ENCODE measurements at regions not wholly inside any gene's neighbourhood (a gene's known extent, or its start where the extent isn't known, plus 50 kb on each side); places are given as distances from the start of the nearest gene placed in this dataset.

- intact Hi-C loops (cut with DNase I), result no loop called here
- Histone ChIP-seq H3K4me1 (no peaks in the 10 kb centered on the region), H3K4me3 (no peak overlapping the region), H3K27me3 (no peaks in the 10 kb centered on the region), H3K9me3 (no peaks in the 10 kb centered on the region), H3K36me3 (no peaks in the 10 kb centered on the region), H3K27ac (no peak overlapping the region)
- no peak for DNase-seq (ENCODE audit: extremely low spot score in 2 of 2)
- TF ChIP-seq POLR2AphosphoS5 (IDR thresholded peaks at IDR 0.05; ENCODE audit: insufficient read depth in 1 of 2, low read depth in 1 of 2), result no peak
- no peak for TF ChIP-seq POLR2A (IDR thresholded peaks at IDR 0.05)
- TF ChIP-seq, protein P1, sequence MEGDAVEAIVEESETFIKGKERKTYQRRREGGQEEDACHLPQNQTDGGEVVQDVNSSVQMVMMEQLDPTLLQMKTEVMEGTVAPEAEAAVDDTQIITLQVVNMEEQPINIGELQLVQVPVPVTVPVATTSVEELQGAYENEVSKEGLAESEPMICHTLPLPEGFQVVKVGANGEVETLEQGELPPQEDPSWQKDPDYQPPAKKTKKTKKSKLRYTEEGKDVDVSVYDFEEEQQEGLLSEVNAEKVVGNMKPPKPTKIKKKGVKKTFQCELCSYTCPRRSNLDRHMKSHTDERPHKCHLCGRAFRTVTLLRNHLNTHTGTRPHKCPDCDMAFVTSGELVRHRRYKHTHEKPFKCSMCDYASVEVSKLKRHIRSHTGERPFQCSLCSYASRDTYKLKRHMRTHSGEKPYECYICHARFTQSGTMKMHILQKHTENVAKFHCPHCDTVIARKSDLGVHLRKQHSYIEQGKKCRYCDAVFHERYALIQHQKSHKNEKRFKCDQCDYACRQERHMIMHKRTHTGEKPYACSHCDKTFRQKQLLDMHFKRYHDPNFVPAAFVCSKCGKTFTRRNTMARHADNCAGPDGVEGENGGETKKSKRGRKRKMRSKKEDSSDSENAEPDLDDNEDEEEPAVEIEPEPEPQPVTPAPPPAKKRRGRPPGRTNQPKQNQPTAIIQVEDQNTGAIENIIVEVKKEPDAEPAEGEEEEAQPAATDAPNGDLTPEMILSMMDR (IDR thresholded peaks at IDR 0.05), result no peak
These were observed 424.0 kb upstream of the CDH7 start for GRCh38 chr18:65326805-65327204.

DNA sequence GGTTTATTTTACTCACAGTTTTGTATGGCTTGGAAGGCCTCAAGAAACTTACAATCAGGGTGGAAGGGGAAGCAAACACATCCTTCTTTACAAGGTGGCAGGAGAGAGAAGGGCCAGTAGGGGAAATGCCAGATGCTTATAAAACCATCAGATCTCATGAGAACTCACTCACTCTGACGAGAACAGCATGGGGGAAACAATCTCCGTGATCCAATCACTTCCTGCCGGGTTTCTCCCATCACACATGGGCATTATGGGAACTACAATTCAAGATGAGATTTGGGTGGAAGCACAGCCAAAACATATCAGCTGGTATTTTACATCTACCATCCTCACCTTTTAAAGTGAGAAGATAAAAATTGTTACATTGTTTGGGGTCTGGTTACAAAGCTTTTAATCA lies 427.9 kb upstream of the CDH7 start:
- H3K9me3 ChIP-seq, result no peaks in the 10 kb centered on the region
- intact Hi-C loops (cut with DNase I), result no loop called here
- DNase-seq (ENCODE audit: extremely low spot score in 2 of 2), result no peak
- TF ChIP-seq POLR2A (IDR thresholded peaks at IDR 0.05) (no peak), POLR2AphosphoS5 (IDR thresholded peaks at IDR 0.05; ENCODE audit: insufficient read depth in 1 of 2, low read depth in 1 of 2) (no peak)
- TF ChIP-seq, protein P1 (IDR thresholded peaks at IDR 0.05), result no peak
- no peaks in the 10 kb centered on the region for H3K27me3 ChIP-seq
- H3K27ac ChIP-seq, result no peak overlapping the region
- H3K4me1 ChIP-seq, result no peaks in the 10 kb centered on the region
- no peaks in the 10 kb centered on the region for H3K36me3 ChIP-seq
- H3K4me3 ChIP-seq, result no peak overlapping the region

GRCh38 chr18:65298422-65298821 lies 452.4 kb upstream of the CDH7 start:
- H3K9me3 ChIP-seq, result no peaks in the 10 kb centered on the region
- no peaks in the 10 kb centered on the region for H3K4me1 ChIP-seq
- H3K27me3 ChIP-seq, result no peaks in the 10 kb centered on the region
- H3K27ac ChIP-seq, result no peak overlapping the region
- TF ChIP-seq POLR2AphosphoS5 (IDR thresholded peaks at IDR 0.05; ENCODE audit: insufficient read depth in 1 of 2, low read depth in 1 of 2), result no peak
- no peak for TF ChIP-seq POLR2A (IDR thresholded peaks at IDR 0.05)
- TF ChIP-seq, protein P1 (IDR thresholded peaks at IDR 0.05), result no peak
- intact Hi-C loops (cut with DNase I), result no loop called here
- no peaks in the 10 kb centered on the region for H3K36me3 ChIP-seq
- no peak for DNase-seq (ENCODE audit: extremely low spot score in 2 of 2)
- H3K4me3 ChIP-seq, result no peak overlapping the region

DNA sequence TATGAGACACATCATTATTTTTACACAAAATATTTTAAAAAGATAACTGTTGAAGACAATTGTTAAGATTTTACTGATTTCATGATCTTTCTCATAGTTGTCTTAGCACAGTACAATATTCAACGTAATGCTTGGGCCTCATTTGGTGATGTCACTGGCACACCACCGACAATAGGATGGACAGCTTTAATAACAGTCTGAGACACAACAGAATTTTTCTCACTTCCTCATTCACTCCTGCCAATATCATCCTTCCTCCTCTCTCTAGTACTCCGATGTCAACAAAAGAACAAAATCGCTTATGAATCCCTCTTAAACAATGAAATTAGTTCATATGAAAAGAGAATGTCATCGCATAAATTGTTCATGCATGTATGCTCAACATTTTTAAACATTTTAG lies 461.9 kb upstream of the CDH7 start:
- Histone ChIP-seq H3K9me3 (no peaks in the 10 kb centered on the region), H3K4me3 (no peak overlapping the region), H3K27me3 (no peaks in the 10 kb centered on the region), H3K27ac (no peak overlapping the region), H3K36me3 (no peaks in the 10 kb centered on the region), H3K4me1 (no peaks in the 10 kb centered on the region)
- TF ChIP-seq POLR2A (IDR thresholded peaks at IDR 0.05) (no peak), POLR2AphosphoS5 (IDR thresholded peaks at IDR 0.05; ENCODE audit: insufficient read depth in 1 of 2, low read depth in 1 of 2) (no peak)
- TF ChIP-seq, protein P1 (IDR thresholded peaks at IDR 0.05), result no peak
- DNase-seq (ENCODE audit: extremely low spot score in 2 of 2), result no peak
- intact Hi-C loops (cut with DNase I), result no loop called here

DNA sequence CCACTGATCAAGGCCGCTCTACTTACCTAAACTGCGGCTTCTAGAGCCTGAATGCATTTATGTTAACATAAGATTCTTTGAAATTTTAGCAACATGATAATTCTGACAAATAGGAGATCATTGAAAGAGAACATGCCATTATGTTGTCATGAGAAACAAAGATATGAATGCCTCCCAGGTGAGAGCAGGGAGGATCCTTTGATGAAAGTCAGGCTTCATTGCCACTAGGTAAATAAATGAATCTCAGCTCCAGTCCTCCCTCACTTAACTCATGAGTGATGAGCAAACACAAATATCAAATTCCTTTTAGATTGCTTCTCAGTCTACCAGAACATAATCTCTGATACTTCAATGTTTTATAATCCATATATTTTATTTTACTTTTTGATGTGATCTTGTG lies 463.2 kb upstream of the CDH7 start:
- H3K9me3 ChIP-seq, result no peaks in the 10 kb centered on the region
- intact Hi-C loops (cut with DNase I), result no loop called here
- no peaks in the 10 kb centered on the region for H3K36me3 ChIP-seq
- H3K27ac ChIP-seq, result no peak overlapping the region
- no peaks in the 10 kb centered on the region for H3K27me3 ChIP-seq
- H3K4me3 ChIP-seq, result no peak overlapping the region
- DNase-seq (ENCODE audit: extremely low spot score in 2 of 2), result no peak
- TF ChIP-seq, protein P1 (IDR thresholded peaks at IDR 0.05), result no peak
- no peak for TF ChIP-seq POLR2AphosphoS5 (IDR thresholded peaks at IDR 0.05; ENCODE audit: insufficient read depth in 1 of 2, low read depth in 1 of 2)
- no peaks in the 10 kb centered on the region for H3K4me1 ChIP-seq
